ENCODE measurements at regions not wholly inside any gene's neighbourhood (a gene's known extent, or its start where the extent isn't known, plus 50 kb on each side); places are given as distances from the start of the nearest gene placed in this dataset.
A peak's percentile ranks its signal among the peaks of the same experiment; 100 is the strongest.

DNA sequence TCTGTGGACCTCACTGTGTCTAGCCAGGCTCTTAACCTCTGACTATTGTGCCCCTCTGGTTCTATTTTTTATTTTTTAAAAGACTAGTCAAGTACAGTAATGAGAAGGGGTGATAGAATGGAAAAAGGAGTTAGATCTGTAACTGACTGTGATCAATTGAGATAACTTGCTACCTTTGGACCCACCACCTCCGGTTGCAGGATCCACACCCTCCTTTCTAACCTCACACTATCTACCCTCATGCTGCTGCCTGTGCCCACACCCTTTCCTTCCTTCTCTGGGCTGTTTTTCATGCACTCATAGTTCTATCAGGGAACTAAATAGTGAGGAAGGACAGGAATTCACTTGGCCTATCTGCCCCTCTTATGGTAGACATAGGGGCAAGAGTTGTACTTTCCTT lies 172.3 kb downstream of the KATNIP start:
- Mint-ChIP-seq H3K36me3 (no peaks in the 10 kb centered on the region), H3K4me1 (ENCODE audit: low read depth in 2 of 2) (peaks cover 13 to 38% of the 10 kb centered on the region in 2 donors), H3K4me3 (no peak overlapping the region), H3K9me3 (no peaks in the 10 kb centered on the region), H3K27ac (no peak overlapping the region), H3K27me3 (no peaks in the 10 kb centered on the region)
- DNase-seq (ENCODE audit: low spot score) (no peak), ATAC-seq (no peak)

GRCh38 chr16:27722892-27723450 lies 173.0 kb downstream of the KATNIP start:
- Mint-ChIP-seq H3K36me3 (no peaks in the 10 kb centered on the region), H3K4me3 (no peak overlapping the region), H3K4me1 (ENCODE audit: low read depth in 2 of 2) (peaks cover 13 to 38% of the 10 kb centered on the region in 2 donors), H3K9me3 (no peaks in the 10 kb centered on the region), H3K27ac (no peak overlapping the region), H3K27me3 (no peaks in the 10 kb centered on the region)
- DNase-seq (ENCODE audit: low spot score): no peak
- ATAC-seq: no peak

GRCh38 chr16:27723711-27724481 lies 174.0 kb downstream of the KATNIP start:
- peaks cover 13 to 34% of the 10 kb centered on the region in 2 donors for H3K4me1 Mint-ChIP-seq (ENCODE audit: low read depth in 2 of 2)
- H3K27ac Mint-ChIP-seq: no peak overlapping the region
- H3K4me3 Mint-ChIP-seq: no peak overlapping the region
- H3K27me3 Mint-ChIP-seq: no peaks in the 10 kb centered on the region
- no peaks in the 10 kb centered on the region for H3K36me3 Mint-ChIP-seq
- DNase-seq (ENCODE audit: low spot score) (no peak), ATAC-seq (no peak)
- no peaks in the 10 kb centered on the region for H3K9me3 Mint-ChIP-seq

DNA sequence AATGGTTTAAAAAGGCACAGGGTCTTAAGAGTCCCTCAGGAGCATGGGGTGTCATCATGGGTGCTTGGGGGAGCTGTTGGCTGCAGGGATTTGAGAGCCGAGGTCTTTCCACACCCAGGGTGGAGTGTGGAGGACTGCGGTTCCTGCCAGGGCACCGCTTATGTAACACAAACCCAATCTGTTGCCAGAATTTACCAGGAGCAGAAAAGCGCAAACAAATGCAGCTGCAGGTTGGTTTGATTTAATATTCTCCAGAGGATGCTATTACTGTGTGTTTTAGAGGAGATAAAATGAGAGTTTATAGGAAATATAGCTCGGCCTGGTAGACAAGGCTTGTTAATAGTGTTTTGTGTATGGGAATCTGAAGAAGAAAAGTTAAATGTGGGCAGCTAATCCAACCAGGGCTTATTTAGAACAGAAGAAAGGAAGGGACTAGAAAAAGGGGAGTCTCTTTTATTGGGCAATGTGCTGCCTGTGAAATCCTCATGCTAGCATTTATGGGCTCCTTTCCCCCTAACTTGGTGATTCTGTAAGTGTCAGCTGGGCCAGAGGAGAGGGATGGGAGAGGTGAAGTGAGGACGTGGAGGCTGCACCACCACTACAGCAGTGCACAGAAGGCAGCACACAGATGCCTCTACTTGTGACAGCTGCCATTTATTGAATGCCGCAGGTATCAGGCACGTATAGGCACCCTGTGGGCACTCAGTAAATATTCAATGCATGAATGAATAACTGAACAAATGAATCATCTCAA lies 174.7 kb downstream of the KATNIP start:
- Mint-ChIP-seq H3K36me3 (no peaks in the 10 kb centered on the region), H3K9me3 (no peaks in the 10 kb centered on the region), H3K27me3 (no peaks in the 10 kb centered on the region), H3K4me3 (no peak overlapping the region), H3K4me1 (ENCODE audit: low read depth in 2 of 2) (peaks cover 13 to 39% of the 10 kb centered on the region in 2 donors), H3K27ac (no peak overlapping the region)
- ATAC-seq (no peak), DNase-seq (ENCODE audit: low spot score) (no peak)

- Mint-ChIP-seq H3K4me1 (ENCODE audit: low read depth in 2 of 2) (peaks cover 13 to 42% of the 10 kb centered on the region in 2 donors), H3K27me3 (no peaks in the 10 kb centered on the region), H3K27ac (no peak overlapping the region), H3K4me3 (no peak overlapping the region), H3K36me3 (no peaks in the 10 kb centered on the region), H3K9me3 (no peaks in the 10 kb centered on the region)
- no peak for DNase-seq (ENCODE audit: low spot score)
- no peak for ATAC-seq
Observed at GRCh38 chr16:27725236-27726000, 175.5 kb downstream of the KATNIP start.

GRCh38 chr16:27726621-27727261 lies 176.8 kb downstream of the KATNIP start:
- Mint-ChIP-seq H3K27ac (no peak overlapping the region), H3K4me3 (no peak overlapping the region), H3K27me3 (no peaks in the 10 kb centered on the region), H3K9me3 (no peaks in the 10 kb centered on the region), H3K36me3 (no peaks in the 10 kb centered on the region), H3K4me1 (ENCODE audit: low read depth in 2 of 2) (peaks cover 13 to 39% of the 10 kb centered on the region in 2 donors)
- ATAC-seq (no peak), DNase-seq (ENCODE audit: low spot score) (no peak)

- H3K9me3 Mint-ChIP-seq: no peaks in the 10 kb centered on the region
- no peaks in the 10 kb centered on the region for H3K36me3 Mint-ChIP-seq
- peaks cover 4 to 29% of the 10 kb centered on the region in 2 donors for H3K4me1 Mint-ChIP-seq (ENCODE audit: low read depth in 2 of 2)
- DNase-seq (ENCODE audit: low spot score) (no peak), ATAC-seq (no peak)
- H3K27ac Mint-ChIP-seq: no peak overlapping the region
- H3K4me3 Mint-ChIP-seq: no peak overlapping the region
- H3K27me3 Mint-ChIP-seq: no peaks in the 10 kb centered on the region
Observed at GRCh38 chr16:27727941-27728340, 178.0 kb downstream of the KATNIP start.

DNA sequence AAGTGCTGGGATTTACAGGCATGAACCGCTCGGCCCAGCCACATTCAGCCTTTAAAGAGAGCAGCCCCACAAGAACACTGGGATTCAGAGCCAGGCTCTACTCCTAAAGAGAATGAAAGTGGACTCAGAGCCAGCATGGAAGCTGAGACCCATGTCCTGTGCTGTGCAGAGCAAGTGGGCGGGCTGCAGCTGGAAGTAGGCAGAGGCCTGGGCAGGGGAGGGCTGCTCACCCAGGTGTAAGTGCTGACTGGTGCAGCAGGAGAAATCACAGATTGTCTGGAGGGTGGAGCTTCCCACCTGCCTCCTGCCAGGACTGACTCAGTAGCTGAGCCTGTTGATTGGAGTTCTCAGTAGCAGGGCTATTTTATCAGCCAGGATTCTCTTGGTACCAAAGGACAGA lies 178.7 kb downstream of the KATNIP start:
- no peak overlapping the region for H3K27ac Mint-ChIP-seq
- no peaks in the 10 kb centered on the region for H3K36me3 Mint-ChIP-seq
- no peaks in the 10 kb centered on the region for H3K27me3 Mint-ChIP-seq
- peaks cover 0 to 21% of the 10 kb centered on the region in 2 donors for H3K4me1 Mint-ChIP-seq (ENCODE audit: low read depth in 2 of 2)
- no peak overlapping the region for H3K4me3 Mint-ChIP-seq
- no peaks in the 10 kb centered on the region for H3K9me3 Mint-ChIP-seq
- DNase-seq (ENCODE audit: low spot score): no peak
- no peak for ATAC-seq

DNA sequence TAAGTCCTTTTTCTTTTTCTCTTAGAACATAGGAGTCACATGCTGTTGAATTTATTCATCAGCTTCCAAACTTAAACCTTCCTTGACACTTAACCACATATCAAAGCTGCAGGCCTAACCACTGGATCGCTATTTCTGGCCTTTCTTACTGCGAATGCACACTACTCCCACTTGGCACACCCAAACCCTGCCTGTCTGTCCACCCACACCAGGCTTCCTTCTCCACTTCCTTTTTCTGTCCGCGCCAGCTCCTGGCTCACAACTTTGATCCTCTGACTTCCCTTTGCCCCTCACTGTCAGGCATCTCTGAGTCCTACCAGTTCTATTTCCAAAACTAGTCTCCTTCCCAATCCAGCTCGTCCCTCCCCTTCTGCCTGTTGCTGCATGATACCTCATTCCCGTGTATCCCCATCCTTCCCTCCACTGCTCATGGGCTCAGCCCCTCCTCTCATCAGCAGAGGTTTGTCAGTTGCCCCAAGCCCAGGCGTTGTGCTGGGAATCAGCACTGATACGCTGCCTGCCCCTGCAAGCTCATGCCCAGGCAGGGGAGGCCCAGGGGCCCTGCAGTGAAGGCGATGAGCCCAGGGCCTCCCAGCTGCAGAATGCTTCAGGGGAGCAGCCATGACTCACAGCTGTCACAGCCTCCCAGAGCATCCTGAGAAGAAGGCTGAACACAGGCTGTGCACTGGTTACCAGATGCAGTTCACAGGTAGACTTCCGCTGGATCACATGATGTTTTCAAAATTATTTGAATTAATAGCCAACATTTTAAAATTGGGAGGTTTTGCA lies 179.8 kb downstream of the KATNIP start:
- no peak overlapping the region for H3K4me3 Mint-ChIP-seq
- ATAC-seq: no peak
- H3K9me3 Mint-ChIP-seq: no peaks in the 10 kb centered on the region
- H3K27ac Mint-ChIP-seq: no peak overlapping the region
- no peaks in the 10 kb centered on the region for H3K36me3 Mint-ChIP-seq
- H3K27me3 Mint-ChIP-seq: no peaks in the 10 kb centered on the region
- DNase-seq (ENCODE audit: low spot score): no peak
- peaks cover 0 to 13% of the 10 kb centered on the region in 2 donors for H3K4me1 Mint-ChIP-seq (ENCODE audit: low read depth in 2 of 2)

DNA sequence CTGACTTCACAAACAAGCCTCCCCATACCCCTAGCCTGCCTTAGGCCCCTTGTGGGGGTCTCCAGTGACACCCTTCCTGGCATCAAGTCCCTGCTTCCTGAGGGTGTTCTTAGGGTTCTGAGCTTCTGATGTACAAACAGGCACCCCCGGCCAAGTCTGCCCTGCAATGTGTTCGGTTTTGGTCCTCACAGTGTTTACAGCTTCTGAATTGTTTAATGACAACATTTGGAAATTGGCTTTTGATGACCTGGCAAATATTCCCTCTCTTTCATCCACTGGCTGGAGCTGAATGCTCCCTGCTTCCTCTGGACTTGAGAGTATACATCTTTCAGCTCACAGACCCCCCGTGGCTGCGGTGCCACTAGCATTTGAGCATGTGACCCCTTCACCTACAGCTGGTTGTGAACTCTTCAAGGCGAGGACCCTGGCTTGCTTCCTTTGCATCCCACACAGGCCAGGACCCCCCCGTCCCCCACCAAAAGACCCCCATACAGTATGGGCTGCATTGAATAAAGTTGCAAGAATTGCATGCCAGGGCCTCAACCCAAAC lies 180.8 kb downstream of the KATNIP start:
- DNase-seq (ENCODE audit: low spot score): no peak
- no peaks in the 10 kb centered on the region for H3K27me3 Mint-ChIP-seq
- no peaks in the 10 kb centered on the region for H3K36me3 Mint-ChIP-seq
- H3K27ac Mint-ChIP-seq: no peak overlapping the region
- ATAC-seq: no peak
- peaks cover 0 to 8% of the 10 kb centered on the region in 2 donors for H3K4me1 Mint-ChIP-seq (ENCODE audit: low read depth in 2 of 2)
- H3K4me3 Mint-ChIP-seq: no peak overlapping the region
- H3K9me3 Mint-ChIP-seq: no peaks in the 10 kb centered on the region

GRCh38 chr16:27735031-27735430 lies 185.1 kb downstream of the KATNIP start:
- Mint-ChIP-seq H3K4me3 (no peak overlapping the region), H3K36me3 (peaks cover 4% of the 10 kb centered on the region), H3K27me3 (no peaks in the 10 kb centered on the region), H3K9me3 (no peaks in the 10 kb centered on the region), H3K27ac (no peak overlapping the region), H3K4me1 (ENCODE audit: low read depth in 2 of 2) (peaks cover 0 to 3% of the 10 kb centered on the region in 2 donors)
- DNase-seq (ENCODE audit: low spot score) (no peak), ATAC-seq (no peak)

DNA sequence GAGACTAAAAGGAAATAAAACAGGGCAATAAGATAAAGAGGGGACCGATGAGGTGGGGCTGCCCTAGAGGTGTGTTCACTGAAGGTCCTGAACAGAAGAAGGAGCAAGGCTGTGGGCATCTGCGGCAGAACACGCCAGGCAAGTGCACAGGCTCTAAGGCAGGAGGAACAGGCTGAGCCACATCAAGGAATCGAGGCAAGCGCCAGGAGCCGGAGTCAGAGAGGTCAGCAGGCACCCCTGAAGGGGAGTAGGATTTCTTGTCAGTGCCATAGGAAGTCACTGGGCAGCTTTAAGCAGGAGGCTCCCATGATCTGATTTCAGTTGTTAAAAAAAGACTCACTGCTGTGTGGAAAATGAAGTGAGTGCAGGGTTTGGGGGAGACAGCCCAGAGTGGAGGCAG lies 186.5 kb downstream of the KATNIP start:
- H3K27ac Mint-ChIP-seq: no peak overlapping the region
- DNase-seq (ENCODE audit: low spot score) (no peak), ATAC-seq (peak in 1 of 2 donors; percentile 23)
- no peaks in the 10 kb centered on the region for H3K27me3 Mint-ChIP-seq
- H3K4me1 Mint-ChIP-seq (ENCODE audit: low read depth in 2 of 2): peaks cover 0 to 3% of the 10 kb centered on the region in 2 donors
- H3K9me3 Mint-ChIP-seq: no peaks in the 10 kb centered on the region
- H3K4me3 Mint-ChIP-seq: no peak overlapping the region
- peaks cover 5% of the 10 kb centered on the region for H3K36me3 Mint-ChIP-seq

Measured in natural killer cell treated with Interleukin-12 subunit alpha and Interleukin-12 subunit beta and Interleukin-15 and Interleukin-18, amount 100 ng/mL, for 72 hours (primary cell).